ENCODE measurements at regions not wholly inside any gene's neighbourhood (a gene's known extent, or its start where the extent isn't known, plus 50 kb on each side); places are given as distances from the start of the nearest gene placed in this dataset.

DNA sequence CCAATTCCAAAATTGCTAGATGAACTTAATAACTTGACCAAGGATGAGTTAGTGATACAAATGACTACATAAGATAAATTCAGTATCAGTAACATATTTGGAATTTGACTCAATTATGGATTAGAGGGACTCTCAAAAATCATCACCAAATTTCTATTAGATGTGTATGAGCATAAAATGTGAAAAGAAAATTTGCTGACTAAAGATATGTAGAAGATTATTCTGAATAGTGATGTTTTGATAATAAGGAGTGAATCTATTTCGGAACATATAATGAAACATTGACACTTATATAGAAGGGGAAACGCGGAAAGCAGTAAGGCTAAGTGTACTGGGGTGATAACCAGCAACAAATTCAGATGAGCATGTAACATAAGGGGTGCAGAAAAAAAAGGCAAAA lies 177.3 kb downstream of the DERA start:
- H4K20me1 ChIP-seq (ENCODE audit: insufficient read depth) = no peaks in the 10 kb centered on the region
- H3K9ac ChIP-seq (ENCODE audit: low read length) = no peak overlapping the region
- H3K9me2 ChIP-seq (ENCODE audit: insufficient read depth, low read length) = no peaks in the 10 kb centered on the region
- H3K4me2 ChIP-seq (ENCODE audit: low read length) = no peak overlapping the region
- no peaks in the 10 kb centered on the region for H3K36me3 ChIP-seq (ENCODE audit: insufficient read depth, low read length)
- no peak overlapping the region for H3K4me3 ChIP-seq (ENCODE audit: low read length)
- no peaks in the 10 kb centered on the region for H3K27me3 ChIP-seq (ENCODE audit: insufficient read depth, low read depth, low read length)
- no peaks in the 10 kb centered on the region for H3K79me2 ChIP-seq (replicated peaks; ENCODE audit: insufficient read depth, low read length)
- H2AFZ ChIP-seq (ENCODE audit: low read depth, low read length) = no peak overlapping the region
- no peak for TF ChIP-seq EZH2 (IDR thresholded peaks at IDR 0.05; ENCODE audit: borderline replicate concordance, insufficient read depth, low read length, poor library complexity, severe bottlenecking)
- no peak for TF ChIP-seq POLR2AphosphoS5 (IDR thresholded peaks at IDR 0.05)
- no peak for TF ChIP-seq EP300 (conservative IDR thresholded peaks at IDR 0.05; ENCODE audit: poor library complexity, severe bottlenecking)
- no peak for TF ChIP-seq SMC3 (conservative IDR thresholded peaks at IDR 0.05; ENCODE audit: poor library complexity)
- TF ChIP-seq, protein P1, sequence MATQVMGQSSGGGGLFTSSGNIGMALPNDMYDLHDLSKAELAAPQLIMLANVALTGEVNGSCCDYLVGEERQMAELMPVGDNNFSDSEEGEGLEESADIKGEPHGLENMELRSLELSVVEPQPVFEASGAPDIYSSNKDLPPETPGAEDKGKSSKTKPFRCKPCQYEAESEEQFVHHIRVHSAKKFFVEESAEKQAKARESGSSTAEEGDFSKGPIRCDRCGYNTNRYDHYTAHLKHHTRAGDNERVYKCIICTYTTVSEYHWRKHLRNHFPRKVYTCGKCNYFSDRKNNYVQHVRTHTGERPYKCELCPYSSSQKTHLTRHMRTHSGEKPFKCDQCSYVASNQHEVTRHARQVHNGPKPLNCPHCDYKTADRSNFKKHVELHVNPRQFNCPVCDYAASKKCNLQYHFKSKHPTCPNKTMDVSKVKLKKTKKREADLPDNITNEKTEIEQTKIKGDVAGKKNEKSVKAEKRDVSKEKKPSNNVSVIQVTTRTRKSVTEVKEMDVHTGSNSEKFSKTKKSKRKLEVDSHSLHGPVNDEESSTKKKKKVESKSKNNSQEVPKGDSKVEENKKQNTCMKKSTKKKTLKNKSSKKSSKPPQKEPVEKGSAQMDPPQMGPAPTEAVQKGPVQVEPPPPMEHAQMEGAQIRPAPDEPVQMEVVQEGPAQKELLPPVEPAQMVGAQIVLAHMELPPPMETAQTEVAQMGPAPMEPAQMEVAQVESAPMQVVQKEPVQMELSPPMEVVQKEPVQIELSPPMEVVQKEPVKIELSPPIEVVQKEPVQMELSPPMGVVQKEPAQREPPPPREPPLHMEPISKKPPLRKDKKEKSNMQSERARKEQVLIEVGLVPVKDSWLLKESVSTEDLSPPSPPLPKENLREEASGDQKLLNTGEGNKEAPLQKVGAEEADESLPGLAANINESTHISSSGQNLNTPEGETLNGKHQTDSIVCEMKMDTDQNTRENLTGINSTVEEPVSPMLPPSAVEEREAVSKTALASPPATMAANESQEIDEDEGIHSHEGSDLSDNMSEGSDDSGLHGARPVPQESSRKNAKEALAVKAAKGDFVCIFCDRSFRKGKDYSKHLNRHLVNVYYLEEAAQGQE (IDR thresholded peaks at IDR 0.05; ENCODE audit: borderline replicate concordance) = no peak
- TF ChIP-seq RAD21 (conservative IDR thresholded peaks at IDR 0.05) = no peak
- no peak for TF ChIP-seq MXI1 (conservative IDR thresholded peaks at IDR 0.05; ENCODE audit: poor library complexity, severe bottlenecking)
- TF ChIP-seq TAF1 (IDR thresholded peaks at IDR 0.05; ENCODE audit: low read depth) = no peak
- TF ChIP-seq, protein P2, sequence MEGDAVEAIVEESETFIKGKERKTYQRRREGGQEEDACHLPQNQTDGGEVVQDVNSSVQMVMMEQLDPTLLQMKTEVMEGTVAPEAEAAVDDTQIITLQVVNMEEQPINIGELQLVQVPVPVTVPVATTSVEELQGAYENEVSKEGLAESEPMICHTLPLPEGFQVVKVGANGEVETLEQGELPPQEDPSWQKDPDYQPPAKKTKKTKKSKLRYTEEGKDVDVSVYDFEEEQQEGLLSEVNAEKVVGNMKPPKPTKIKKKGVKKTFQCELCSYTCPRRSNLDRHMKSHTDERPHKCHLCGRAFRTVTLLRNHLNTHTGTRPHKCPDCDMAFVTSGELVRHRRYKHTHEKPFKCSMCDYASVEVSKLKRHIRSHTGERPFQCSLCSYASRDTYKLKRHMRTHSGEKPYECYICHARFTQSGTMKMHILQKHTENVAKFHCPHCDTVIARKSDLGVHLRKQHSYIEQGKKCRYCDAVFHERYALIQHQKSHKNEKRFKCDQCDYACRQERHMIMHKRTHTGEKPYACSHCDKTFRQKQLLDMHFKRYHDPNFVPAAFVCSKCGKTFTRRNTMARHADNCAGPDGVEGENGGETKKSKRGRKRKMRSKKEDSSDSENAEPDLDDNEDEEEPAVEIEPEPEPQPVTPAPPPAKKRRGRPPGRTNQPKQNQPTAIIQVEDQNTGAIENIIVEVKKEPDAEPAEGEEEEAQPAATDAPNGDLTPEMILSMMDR (IDR thresholded peaks at IDR 0.05; ENCODE audit: poor library complexity, severe bottlenecking) = no peak
- H3K9me3 ChIP-seq (ENCODE audit: low read length) = no peaks in the 10 kb centered on the region
- no peaks in the 10 kb centered on the region for H3F3A ChIP-seq (ENCODE audit: insufficient read depth, low read length, poor library complexity, severe bottlenecking)
- no peak overlapping the region for H3K27ac ChIP-seq (ENCODE audit: low read length)

All from neural cell (in vitro differentiated cells).